Testis (tissue), 2 donors: ENCODE measurements at regions not wholly inside any gene's neighbourhood (a gene's known extent, or its start where the extent isn't known, plus 50 kb on each side); places are given as distances from the start of the nearest gene placed in this dataset.
"Not testable (repeated sequence)": the region's sequence is repeated elsewhere in the genome, so short reads cannot be mapped to it uniquely, and the experiment has no call there.

Source experiments
- DNase-seq: peaks from one replicate; pipeline ENCODE4 v3.0.0-alpha.2; 2019
- H3K27ac ChIP-seq, 2 donors: fragments of 200-600 bp; sonication (generic); one replicate each; pipeline ENCODE4 v1.5.1; 2019
- H3K27me3 ChIP-seq: fragments of 200-600 bp; sonication (generic); one replicate; pipeline ENCODE4 v1.5.1; 2019
- H3K36me3 ChIP-seq: fragments of 200-600 bp; sonication (generic); one replicate; pipeline ENCODE4 v1.5.1; 2017; ENCODE audit warnings: low read depth; ENCODE audit errors: missing control alignments
- H3K4me1 ChIP-seq: fragments of 200-600 bp; sonication (generic); one replicate; pipeline ENCODE4 v1.5.1; 2019
- H3K4me3 ChIP-seq, 2 donors: fragments of 200-600 bp; sonication (generic); one replicate each; pipeline ENCODE4 v1.5.1; 2017 to 2019
- H3K9me3 ChIP-seq: fragments of 200-600 bp; sonication (generic); one replicate; pipeline ENCODE4 v1.5.1; 2017
- POLR2A ChIP-seq: fragments of 450-650 bp; IDR thresholded peaks from one replicate; pipeline ENCODE4 v1.6.1; 2017; ENCODE audit warnings: antibody characterized with exemption, mild to moderate bottlenecking, moderate library complexity
- WGBS, 2 donors: methylation state at CpG; one replicate each; pipeline ENCODE4 v1.1.5; 2018; 5-methylcytosine and 5-hydroxymethylcytosine counted together
- intact Hi-C: fragments of 100-400 bp; cut with DNase I; formaldehyde crosslinking; loops from one replicate; pipeline ENCODE4 v1.15.1; 2023; ENCODE audit warnings: low total_unique reads
- TF ChIP-seq, protein P1 (sequence below), 3 experiments: fragments of 450-650 bp in 2 of 3; fragments of 200-600 bp in 1 of 3; sonication (generic) in 1 of 3; IDR thresholded peaks; one replicate each; pipeline ENCODE4 v1.5.1; 2016 to 2019; ENCODE audit warnings: antibody characterized with exemption in 3 of 3, mild to moderate bottlenecking in 2 of 3, moderate library complexity in 1 of 3

DNA sequence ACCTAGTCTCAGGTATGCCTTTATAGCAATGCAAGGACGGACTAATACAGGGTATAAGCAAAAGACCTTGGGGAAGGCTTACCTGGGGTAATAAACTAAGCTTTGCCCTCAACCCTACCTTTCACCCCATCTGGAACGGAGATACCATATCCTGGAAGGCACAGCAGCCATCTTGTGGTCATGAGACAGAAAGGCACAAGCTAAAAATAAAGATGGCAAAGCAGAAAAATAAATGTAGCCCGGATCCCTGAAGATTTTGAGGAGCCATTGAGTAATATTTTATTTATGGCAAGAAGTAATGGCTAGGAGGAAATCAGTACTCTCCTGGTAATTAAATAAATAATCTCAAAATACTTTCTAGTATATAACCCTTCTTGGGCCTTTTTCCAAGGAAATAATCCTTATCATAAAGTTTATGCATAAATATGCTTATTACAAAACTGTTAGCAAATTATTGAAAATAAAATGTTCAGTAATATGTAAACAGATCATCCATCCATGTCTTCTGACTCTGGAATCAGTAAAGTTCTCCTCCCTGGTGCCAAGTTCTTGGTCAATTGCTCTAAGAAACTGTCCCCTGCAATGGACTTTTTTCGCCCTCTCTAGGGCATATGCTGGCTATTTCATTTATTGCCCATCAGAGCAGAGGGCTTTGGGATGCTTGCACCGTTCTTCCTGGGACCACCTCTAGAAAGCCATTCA, 198.7 kb downstream of the SPP2 start:
- H3K9me3 ChIP-seq = no peaks in the 10 kb centered on the region
- H3K36me3 ChIP-seq = no peaks in the 10 kb centered on the region
- 64 to 65% methylated on average over 5 of the region's 5 CpGs for WGBS, 2 donors
- H3K4me3 ChIP-seq = no peak overlapping the region
- H3K4me1 ChIP-seq = no peaks in the 10 kb centered on the region
- no peak overlapping the region for H3K27ac ChIP-seq
- intact Hi-C loops = no loop called here
- TF ChIP-seq, protein P1, sequence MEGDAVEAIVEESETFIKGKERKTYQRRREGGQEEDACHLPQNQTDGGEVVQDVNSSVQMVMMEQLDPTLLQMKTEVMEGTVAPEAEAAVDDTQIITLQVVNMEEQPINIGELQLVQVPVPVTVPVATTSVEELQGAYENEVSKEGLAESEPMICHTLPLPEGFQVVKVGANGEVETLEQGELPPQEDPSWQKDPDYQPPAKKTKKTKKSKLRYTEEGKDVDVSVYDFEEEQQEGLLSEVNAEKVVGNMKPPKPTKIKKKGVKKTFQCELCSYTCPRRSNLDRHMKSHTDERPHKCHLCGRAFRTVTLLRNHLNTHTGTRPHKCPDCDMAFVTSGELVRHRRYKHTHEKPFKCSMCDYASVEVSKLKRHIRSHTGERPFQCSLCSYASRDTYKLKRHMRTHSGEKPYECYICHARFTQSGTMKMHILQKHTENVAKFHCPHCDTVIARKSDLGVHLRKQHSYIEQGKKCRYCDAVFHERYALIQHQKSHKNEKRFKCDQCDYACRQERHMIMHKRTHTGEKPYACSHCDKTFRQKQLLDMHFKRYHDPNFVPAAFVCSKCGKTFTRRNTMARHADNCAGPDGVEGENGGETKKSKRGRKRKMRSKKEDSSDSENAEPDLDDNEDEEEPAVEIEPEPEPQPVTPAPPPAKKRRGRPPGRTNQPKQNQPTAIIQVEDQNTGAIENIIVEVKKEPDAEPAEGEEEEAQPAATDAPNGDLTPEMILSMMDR (IDR thresholded peaks at IDR 0.05) = no peak
- H3K27me3 ChIP-seq = no peaks in the 10 kb centered on the region
- DNase-seq = no peak

- peak; percentile 74 for DNase-seq
- H3K9me3 ChIP-seq, intact Hi-C loops, H3K27ac ChIP-seq, H3K36me3 ChIP-seq, H3K4me1 ChIP-seq, H3K27me3 ChIP-seq: not testable (repeated sequence)
- H3K4me3 ChIP-seq = peak overlapping the region; percentile 22 to 48
- WGBS, 2 donors = 69 to 80% methylated on average over 10 of the region's 10 CpGs
These were observed 197.8 kb downstream of the SPP2 start for GRCh38 chr2:234248213-234248710.

DNA sequence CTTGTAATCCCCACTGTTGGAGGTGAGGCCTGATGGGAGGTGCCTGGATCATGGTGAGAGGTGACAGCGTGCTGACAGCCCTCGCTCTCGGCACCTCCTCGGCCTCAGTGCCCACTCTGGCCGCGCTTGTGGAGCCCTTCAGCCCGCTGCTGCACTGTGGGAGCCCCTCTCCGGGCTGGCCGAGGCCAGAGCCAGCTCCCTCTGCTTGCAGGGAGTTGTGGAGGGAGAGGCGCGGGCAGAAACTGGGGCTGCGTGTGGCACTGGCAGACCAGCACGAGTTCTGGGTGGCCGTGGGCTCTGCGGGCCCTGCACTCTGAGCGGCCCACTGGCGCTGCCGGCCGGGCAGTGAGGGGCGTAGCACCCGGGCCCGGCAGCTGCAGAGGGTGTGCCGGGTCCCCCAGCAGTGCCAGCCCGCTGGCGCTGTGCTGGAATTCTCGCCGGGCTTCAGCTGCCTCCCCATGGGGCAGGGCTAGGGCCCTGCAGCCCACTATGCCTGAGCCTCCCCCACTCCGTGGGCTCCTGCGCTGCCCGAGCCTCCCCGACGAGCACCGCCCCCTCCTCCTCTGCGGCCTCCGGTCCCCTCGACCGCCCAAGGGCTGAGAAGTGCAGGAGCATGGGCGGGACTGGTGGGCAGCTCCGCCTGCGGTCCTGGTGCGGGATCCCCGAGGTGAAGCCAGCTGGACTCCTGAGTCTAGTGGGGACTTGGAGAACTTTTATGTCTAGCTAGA, 197.1 kb downstream of the SPP2 start:
- H3K27me3 ChIP-seq = no peaks in the 10 kb centered on the region
- H3K27ac ChIP-seq = no peak overlapping the region
- H3K9me3 ChIP-seq = no peaks in the 10 kb centered on the region
- TF ChIP-seq POLR2A = no peak
- TF ChIP-seq, protein P1 (IDR thresholded peaks at IDR 0.05) = no peak
- 80 to 87% methylated on average over 22 to 37 of the region's 42 CpGs for WGBS, 2 donors
- no peaks in the 10 kb centered on the region for H3K4me1 ChIP-seq
- H3K4me3 ChIP-seq = peak overlapping the region; percentile 22 to 48
- intact Hi-C loops = no loop called here
- H3K36me3 ChIP-seq = no peaks in the 10 kb centered on the region
- no peak for DNase-seq

DNA sequence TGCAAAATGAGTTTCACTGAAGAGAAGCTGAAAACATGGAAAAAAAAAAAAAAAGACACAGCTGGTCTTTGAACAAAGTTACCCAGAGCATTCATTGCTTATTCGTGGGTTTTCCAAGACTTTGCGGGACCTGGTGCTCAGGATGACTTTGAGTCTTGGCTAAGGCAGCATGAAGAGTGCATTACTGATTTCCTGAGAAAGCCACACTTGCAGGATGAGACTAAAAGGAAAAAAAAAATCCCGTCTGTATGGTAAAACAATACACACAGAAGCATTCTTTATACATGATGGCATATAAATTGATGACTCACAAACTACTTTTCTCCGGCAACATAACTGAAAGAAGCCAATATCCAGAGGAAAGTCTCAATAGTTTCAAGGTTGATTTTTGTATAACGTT, 195.4 kb downstream of the SPP2 start:
- intact Hi-C loops = no loop called here
- Histone ChIP-seq H3K4me3 (no peak overlapping the region), H3K9me3 (no peaks in the 10 kb centered on the region), H3K27me3 (no peaks in the 10 kb centered on the region), H3K27ac (no peak overlapping the region), H3K4me1 (no peaks in the 10 kb centered on the region), H3K36me3 (no peaks in the 10 kb centered on the region)
- 68 to 85% methylated on average over 5 of the region's 5 CpGs for WGBS, 2 donors
- DNase-seq = no peak
- no peak for TF ChIP-seq POLR2A
- TF ChIP-seq, protein P1 (IDR thresholded peaks at IDR 0.05) = no peak

- H3K27me3 ChIP-seq = no peaks in the 10 kb centered on the region
- DNase-seq = no peak
- H3K4me3 ChIP-seq = no peak overlapping the region
- H3K9me3 ChIP-seq = no peaks in the 10 kb centered on the region
- intact Hi-C loops = no loop called here
- TF ChIP-seq, protein P1 (IDR thresholded peaks at IDR 0.05) = no peak
- TF ChIP-seq POLR2A = no peak
- H3K27ac ChIP-seq = no peak overlapping the region
- H3K36me3 ChIP-seq = no peaks in the 10 kb centered on the region
- H3K4me1 ChIP-seq = no peaks in the 10 kb centered on the region
- WGBS, 2 donors = 34 to 36% methylated on average over 2 of the region's 2 CpGs
These were observed 193.5 kb downstream of the SPP2 start for GRCh38 chr2:234243871-234244565.
